HL-60/S4 treated with retinoic acid at 250 ng/mL for 4 days and 3 days (cell line): ENCODE measurements at regions not wholly inside any gene's neighbourhood (a gene's known extent, or its start where the extent isn't known, plus 50 kb on each side); places are given as distances from the start of the nearest gene placed in this dataset.

Source experiments
- in situ Hi-C: fragments of 300-500 bp; cut with MboI; formaldehyde crosslinking; loops from 2 replicates; pipeline ENCODE4 v1.7.0; 2022; ENCODE audit warnings: low sequenced_read_pairs

DNA sequence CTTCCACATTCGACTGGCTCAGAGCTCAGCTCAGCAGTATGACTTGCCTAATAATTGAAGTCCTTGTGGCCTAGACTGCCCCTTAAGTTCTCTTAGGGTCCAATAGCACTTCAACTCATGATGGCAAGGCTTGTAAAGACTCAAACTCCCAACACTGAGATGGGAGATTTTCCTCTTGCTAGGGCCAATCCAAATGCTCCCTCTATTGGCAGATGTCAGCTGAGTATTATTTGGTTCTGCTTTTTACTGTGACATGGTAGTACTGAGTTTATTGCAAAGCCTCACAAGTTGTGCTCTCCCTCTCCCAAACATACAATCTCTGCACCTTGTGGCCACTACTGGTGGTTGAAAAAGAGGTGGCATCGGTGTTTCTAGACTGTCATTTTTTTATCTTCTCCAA is 164.2 kb downstream of the ALG10 start:
- in situ Hi-C loops: no loop called here

DNA sequence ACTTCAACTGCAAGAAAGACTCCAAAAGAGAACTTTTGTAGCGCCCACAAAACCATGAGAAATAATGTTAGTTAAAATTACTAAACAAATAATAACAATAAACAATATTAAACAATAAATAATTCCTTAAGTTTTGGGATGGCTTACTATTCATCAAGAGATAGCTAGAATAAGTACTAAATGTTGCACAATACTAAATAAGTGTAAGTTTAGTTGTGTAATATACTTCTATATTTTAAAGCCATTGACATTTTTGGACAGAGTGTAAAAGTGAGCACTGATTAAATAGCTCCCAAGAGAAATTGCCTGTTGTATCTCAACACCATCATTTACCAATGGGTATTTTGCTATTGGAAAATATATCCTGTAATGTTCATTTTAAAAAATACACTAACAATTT is 166.7 kb downstream of the ALG10 start:
- in situ Hi-C loops: no loop called here

DNA sequence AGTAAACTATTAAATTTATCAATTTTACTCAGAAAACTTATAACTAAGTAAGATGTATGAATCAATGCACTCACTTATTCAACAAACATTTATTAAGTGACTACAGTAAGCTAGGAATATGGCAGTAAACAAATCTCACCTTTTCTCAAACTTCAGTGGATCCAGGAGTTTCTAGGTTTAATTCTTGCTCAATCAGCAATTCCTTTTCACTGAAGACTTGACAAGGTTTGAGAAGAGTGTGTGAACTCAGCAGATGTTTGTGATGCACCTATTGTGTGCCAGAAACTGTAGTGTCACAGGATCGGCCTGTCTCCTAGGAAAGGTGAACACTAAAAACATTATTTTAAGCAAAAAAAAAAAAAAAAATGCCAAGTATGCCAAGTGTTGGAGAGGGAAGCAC is 167.8 kb downstream of the ALG10 start:
- in situ Hi-C loops: no loop called here

DNA sequence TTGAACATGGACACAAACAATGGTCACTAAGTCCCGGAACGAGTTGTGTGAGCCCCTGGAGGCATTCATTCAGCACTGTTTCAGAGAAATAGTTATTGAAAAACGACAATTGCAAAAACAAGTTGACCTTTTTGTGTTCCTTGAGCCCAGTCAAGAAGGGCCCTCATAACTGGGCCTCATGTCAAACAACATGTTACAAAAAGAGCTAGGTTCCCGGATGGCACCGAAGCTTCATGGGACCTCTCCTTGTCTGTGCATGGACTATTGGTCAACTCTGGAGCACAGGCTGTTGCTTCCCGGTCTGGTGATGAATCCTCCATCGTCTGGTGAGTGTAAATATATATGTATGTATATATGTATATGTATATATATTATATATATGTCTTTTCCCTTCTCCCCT is 176.6 kb downstream of the ALG10 start:
- in situ Hi-C loops: no loop called here

DNA sequence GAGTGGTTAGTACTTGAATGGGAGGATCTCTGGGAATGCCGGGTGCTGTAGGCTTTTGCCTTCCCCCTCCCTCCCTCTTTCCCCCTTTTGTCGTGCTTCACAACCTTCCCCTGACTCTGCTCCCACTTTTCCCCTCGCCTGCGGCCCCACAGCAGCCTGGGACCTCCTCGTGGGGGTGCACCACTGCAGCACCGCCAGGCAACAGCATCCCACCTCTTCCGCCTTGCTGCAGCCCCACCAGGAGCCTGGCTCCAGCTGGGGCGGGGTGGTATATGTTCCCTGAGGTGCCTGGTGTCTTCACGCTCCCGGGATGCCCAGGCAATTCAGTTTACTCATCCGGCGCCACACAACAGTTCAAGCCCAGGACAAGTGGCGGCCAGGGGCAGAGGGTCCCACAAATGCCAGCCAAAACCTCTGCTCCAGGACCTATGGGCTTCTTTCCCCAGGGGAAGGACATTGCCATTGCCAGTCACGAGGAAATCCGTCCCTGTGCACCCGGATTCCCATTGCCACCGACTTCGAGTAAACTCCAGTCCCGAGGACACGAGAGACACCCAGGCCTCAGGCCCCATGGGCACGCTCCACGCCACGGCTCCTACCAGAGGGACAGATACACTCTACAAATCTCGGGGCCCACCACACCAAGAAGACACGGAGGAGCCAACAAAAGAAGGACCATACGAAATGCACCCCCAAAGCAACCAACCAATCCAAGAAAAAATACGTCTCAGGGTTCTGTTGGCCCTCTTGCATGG is 181.7 kb downstream of the ALG10 start:
- in situ Hi-C loops: loop anchor here (25.0 kb wide), 2 partner anchors 92 to 1442 kb away; partner anchors contain the start of gene YARS2

DNA sequence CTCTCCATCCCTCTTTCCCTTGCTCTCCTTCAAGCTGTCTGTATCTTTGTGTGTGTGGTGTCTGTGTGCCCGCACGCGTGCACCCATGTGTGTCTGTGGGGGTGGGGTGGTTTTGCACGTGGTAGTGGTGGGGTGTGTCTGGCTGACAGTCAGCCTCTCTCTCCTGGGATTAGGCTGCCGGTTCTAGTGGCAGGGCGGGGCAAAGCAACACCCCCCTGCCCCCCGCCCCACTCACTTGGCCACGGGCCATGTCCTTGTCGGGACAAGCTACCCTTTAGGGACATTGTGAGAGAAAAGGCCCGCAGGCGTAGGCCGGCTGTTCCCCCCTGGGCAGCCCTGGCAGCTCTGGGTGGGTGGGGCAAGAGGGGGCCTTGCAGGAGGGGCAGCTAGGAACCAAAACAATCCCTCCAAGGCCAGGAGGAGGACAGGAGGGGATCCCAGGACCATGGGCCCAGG is 182.6 kb downstream of the ALG10 start:
- in situ Hi-C loops: loop anchor here (25.0 kb wide), 2 partner anchors 93 to 1443 kb away; partner anchors contain the start of gene YARS2

DNA sequence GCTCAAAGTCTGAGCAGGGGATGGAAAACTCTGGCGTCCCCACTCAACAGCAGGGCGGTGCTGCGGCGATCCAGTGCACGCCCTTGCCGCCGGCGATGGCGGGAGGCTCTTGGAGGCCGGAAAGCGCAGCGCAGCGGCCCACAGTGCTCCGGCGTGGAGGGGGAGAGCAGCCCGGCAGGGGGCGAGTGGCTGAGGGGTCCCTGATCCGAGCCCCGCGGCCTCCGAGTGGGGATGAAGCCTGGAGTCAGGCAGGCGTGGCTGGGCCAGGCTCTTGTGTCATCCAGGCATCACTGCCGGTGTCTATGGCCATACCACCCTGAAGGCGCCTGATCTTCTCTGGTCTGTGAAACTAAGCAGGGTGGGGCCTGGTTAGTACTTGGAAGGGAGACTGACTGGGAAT is 183.1 kb downstream of the ALG10 start:
- in situ Hi-C loops: loop anchor here (25.0 kb wide), 2 partner anchors 93 to 1443 kb away; partner anchors contain the start of gene YARS2

DNA sequence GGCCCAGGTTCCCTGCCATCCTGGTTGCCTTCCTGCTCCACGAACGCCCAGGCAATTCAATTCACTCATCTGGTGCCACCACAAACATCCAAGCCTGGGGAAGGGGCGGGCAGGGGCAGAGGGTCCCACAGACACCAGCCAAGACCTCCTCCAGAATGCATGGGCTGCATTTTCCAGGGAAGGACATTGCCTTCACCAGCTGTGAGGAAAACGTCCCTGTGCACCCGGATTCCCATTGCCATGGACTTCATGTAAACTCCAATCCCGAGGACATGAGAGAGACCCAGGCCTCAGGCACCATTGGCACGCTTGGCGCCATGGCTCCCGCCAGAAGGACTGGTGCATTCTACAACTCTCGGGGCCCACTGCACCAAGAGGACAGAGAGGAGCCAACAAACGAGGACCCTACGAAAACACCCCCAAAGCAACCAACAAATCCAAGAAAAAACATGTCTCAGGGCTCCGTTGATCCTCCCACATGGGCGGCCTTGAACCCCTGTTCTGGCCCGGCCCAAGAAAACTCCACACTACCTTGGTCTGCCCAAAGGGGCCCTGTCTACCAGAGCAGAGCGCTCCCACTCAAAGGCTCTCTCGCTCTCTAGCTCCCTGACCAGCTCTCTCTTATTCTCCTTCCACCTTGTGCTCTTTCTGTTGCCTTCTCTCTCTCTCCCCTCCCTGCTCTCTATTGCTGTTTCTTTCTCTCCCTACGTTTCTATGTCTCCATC is 183.9 kb downstream of the ALG10 start:
- in situ Hi-C loops: loop anchor here (25.0 kb wide), 2 partner anchors 94 to 1444 kb away; partner anchors contain the start of gene YARS2

DNA sequence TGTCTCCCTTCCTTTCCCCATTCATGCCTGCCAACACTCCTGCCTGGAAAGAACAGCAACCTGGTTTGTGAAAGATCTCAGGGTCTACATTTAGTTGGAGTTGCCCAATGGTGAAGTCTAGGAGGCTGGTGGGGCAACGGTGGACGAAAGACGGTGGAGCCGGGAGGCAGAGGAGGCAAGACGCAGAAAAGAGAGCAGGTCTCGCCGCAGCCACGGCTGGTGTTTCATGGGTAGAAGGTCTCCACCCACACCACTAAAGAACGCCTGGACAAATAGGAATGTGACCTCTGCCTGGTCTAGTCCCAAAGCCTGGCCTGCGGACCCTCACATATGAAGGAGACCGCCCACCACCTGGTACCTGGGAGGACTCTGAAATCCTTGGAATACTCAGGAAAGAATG is 185.6 kb downstream of the ALG10 start:
- in situ Hi-C loops: loop anchor here (25.0 kb wide), 2 partner anchors 96 to 1446 kb away; partner anchors contain the start of gene YARS2

DNA sequence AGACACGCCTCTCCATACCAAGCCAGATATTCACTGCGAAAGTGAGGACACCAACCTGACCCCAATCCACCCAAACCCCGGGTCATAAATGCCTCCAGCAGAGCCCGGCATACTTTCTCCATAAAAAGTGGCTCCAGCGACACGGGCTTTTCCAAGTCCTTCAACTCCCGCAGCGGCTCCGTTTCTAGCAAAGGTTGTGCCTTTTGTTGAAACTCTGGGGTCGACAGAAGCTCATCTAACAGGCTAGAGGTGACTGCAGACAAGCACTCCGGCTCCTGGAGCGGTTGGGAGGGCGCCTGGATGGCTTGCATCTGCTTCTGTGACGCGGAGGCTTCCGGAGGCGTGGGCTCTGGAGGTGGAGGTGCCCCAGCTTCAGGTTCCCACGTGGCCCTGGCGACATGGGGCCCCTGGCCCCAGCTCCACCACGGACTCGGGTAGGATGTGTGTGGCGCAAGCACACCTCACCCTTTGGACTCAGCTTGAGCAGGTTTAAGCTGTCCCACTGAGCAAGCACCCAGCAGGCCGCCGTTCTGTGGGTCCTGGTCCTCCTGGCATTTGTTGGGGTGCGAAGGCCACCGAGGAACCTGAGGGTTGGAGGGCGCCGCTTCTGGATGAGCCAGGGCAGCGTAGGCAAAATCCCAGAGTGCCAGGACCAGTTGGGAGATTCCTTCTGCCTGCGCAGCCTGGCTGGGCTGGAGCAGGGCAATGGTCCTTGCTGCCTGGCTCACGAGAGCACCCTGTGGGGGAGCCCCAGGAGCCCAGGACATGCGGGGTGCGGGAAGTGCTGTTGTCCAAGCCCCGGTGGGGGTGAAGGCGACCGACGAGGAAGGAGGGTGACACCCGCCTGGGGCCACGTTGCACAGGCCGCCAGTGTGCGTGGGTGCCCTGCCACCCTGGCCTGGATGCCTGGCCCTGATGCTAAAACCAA is 186.3 kb downstream of the ALG10 start:
- in situ Hi-C loops: loop anchor here (25.0 kb wide), 2 partner anchors 96 to 1446 kb away; partner anchors contain the start of gene YARS2

DNA sequence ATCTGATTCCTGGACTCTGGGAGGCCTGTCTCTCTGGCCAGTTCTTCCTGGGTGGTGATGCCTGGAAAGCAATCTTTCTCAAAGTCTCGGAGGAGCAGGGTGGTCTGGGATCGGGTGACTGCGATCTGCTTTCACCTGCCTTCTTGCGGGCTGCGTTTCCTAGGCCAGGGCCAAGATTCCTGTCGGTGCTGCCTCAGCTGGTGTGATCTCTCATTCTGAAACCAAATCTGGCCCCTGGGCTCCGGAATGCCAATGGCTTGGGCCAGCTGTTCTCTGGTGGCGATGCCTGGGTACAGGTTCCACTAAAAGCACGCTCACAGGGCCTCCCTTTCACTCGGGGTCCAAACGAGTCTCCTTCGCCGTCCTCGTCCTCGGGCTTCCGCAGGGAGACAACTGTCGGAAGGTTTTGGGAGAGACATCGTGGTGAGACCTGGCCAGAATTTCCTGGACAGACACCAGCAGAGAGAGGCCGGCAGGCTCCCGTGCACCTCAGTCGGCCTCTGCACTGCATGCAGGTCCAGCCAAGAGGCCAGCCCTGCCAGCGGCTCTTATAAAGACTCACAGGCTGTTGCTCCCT is 187.1 kb downstream of the ALG10 start:
- in situ Hi-C loops: loop anchor here (25.0 kb wide), 2 partner anchors 97 to 1447 kb away; partner anchors contain the start of gene YARS2

DNA sequence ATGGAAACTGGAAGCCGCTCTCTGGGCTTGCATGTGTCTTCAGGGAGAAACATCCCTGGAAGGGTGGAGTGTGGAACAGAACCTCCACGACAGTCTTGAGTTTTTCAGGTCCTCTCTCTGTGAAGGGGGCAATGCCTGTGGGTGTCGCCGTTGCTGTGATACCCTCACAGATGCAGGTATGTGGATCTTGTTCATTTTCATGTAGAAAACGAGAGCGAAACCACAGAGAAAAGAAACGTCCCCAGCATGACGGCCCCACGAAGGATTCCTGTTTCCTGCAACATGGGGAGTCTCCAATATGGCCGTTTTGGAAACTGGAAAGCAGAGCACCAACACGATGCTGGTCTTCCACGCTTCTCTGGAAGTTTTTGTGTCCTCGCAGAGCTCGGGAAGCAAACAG is 187.9 kb downstream of the ALG10 start:
- in situ Hi-C loops: loop anchor here (25.0 kb wide), 2 partner anchors 98 to 1448 kb away; partner anchors contain the start of gene YARS2

DNA sequence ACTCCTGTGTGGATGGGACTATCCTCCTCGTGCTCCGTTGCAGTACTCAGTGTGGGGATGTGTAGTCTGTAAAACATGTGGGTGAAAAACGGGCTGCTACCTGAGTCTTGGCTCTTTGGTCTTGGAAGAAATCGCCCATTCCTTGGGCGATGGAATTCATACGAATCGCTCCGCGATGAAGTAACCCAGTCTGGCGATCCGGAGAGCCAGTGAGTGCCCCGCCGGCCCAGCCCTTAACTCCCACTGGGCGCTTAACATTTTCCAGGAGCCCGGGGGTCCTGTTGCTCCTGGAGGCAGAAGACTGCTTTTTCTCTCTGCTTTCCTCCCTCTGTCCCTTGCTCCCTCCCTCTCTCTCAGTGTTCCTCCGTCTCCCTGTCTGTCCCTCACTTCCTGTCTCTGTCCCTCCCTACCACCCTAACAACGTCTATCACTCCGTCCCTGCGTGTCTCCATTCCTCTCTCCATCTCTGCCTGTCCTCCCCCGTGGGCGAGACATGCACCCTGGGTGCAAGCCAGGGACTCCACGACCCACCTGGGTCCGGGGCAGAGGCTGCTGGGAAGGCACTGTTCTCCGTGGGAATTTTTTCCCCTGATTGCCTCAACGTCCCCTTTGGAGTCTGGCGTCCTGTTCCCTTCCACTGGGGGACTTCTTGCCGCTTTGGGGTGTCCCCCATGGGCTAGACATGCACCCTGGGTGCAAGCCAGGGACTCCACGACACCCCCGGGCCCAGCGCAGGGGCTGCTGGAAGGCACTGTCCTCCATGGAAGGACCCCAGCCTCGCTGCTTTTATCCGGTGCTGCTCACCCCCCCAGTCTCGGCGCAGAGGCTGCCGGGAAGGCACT is 188.6 kb downstream of the ALG10 start:
- in situ Hi-C loops: loop anchor here (25.0 kb wide), 2 partner anchors 99 to 1449 kb away; partner anchors contain the start of gene YARS2

DNA sequence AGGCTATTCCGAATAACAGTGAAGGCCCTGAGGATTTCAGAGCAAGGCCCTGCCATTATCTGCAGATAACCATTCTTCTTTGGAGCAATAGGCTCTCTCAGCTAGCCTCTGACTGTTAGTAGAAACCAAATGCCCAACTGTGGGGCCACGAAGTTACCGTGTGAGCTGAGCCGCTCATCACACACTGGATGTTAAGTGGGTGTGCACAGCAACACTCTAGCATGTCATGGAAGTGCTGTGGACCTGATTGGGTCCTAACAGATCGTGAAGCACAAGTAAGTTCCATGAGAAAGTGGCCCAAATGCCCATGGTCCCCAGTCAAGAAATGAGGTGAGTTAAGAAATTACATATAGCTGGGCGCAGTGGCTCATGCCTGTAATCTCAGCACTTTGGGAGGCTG is 190.4 kb downstream of the ALG10 start:
- in situ Hi-C loops: loop anchor here (25.0 kb wide), 2 partner anchors 100 to 1450 kb away; partner anchors contain the start of gene YARS2

DNA sequence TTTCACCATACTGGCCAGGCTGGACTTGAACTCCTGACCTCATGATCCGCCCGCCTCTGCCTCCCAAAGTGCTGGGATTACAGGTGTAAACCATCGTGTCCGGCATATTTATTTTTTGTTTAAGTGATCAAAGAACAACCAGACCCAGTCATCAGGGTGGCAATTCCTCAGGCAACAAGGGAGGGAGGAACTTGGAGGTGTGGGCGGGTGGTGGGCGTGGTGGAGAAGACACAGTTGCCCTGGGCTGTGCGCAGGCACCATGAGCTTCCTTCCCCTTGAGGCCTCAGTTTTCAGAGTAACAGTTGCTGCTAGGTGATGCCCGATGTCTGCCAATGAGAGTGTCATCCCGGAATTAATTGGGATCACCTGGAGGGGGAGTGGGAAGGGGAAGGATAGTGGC is 191.7 kb downstream of the ALG10 start:
- in situ Hi-C loops: loop anchor here (25.0 kb wide), 2 partner anchors 102 to 1452 kb away; partner anchors contain the start of gene YARS2

DNA sequence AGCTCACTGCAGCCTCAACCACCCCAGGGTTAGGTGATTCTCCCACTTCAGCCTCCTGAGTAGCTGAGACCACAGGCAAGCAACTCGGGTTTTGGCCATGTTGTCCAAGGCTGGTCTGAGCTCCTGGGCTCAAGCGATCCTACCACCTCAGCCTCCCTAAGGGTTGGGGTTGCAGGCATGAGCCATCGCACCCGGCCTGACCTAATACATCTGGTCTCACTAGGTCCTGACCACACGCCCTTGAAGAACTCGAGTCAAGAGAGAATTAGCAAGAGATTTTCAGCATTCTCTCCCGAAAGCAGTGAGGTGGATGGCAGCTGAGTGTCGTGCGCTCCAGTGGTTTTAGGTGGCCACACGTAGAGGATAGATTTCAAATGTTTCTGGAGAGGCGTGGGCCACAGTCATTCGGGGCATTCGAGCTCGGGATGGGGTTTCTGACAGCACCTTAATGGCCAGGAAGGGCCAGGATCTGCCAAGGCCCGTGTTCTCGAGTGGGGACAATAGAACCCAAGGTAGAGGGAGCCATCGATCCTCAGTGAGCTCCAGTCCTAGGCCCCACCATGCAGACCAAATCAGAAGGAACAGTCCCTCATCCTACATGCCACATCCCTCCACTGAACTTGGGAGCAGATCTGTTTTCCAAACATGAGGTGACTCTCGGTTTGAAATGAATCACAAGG is 193.1 kb downstream of the ALG10 start:
- in situ Hi-C loops: loop anchor here (25.0 kb wide), 2 partner anchors 103 to 1453 kb away; partner anchors contain the start of gene YARS2

DNA sequence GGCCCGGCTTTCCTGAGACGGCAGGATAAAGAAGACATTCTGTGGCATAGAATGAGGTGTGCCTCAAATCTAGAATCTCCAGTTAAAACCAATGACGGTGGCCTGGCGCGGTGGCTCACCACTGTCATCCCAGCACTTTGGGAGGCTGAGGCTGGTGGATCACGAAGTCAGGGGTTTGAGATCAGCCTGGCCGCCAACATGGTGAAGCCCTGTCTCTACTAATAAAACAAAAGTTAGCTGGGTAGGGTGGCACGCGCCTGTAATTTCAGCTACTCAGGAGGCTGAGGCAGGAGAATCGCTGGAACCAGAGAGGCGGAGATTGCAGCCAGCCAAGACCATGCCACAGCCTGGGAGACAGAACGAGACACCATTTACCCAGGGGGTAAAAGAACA is 193.6 kb downstream of the ALG10 start:
- in situ Hi-C loops: loop anchor here (25.0 kb wide), 2 partner anchors 104 to 1454 kb away; partner anchors contain the start of gene YARS2

DNA sequence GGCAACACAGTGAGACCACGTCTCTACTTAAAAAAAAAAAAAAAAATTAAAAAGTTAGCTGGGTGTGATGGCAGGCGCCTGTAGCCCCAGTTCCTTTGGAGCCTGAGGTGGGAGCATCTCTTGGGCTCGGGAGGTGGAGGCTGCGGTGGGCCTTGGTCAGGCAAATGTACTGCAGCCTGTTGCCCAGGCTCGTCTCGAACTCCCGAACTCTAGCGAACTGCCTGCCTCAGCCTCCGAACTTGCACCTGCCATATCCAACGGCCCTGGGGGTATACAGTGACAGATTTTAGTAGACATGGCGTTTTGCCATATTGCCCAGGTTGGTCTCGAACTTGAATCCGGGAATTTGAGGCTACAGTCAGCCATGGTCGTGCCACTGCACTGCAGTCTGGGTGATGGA is 195.4 kb downstream of the ALG10 start:
- in situ Hi-C loops: loop anchor here (25.0 kb wide), 2 partner anchors 105 to 1455 kb away; partner anchors contain the start of gene YARS2
